ENCODE measurements at regions not wholly inside any gene's neighbourhood (a gene's known extent, or its start where the extent isn't known, plus 50 kb on each side); places are given as distances from the start of the nearest gene placed in this dataset.
"Not testable (repeated sequence)": the region's sequence is repeated elsewhere in the genome, so short reads cannot be mapped to it uniquely, and the experiment has no call there.

DNA sequence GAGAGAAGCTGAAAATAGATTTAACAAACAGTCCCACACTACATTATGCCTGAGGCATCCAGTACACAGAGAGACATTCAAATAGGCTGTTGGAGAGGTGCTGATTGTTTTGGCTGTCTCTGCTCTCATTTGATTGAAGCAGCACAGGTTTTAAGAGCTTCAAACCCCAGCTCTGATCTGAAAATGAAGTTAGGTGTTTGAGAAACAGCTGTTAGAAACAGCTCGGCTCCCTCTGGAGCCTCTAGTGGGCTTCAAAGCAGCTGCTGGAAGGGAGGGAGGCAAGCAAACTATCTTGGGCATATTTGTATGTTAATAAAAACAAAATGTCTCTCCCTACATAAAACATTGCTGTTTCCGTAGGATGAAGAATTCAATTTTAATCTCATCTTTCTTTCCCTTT, 607.3 kb upstream of the GOT2 start:
- Histone ChIP-seq H4K20me1 (ENCODE audit: insufficient read depth) (no peaks in the 10 kb centered on the region; the same call in 1 of the 2 replicates), H3K9me2 (ENCODE audit: insufficient read depth) (no peaks in the 10 kb centered on the region), H3K9me3 (ENCODE audit: low read depth) (no peaks in the 10 kb centered on the region), H3K27ac (no peak overlapping the region), H3K36me3 (ENCODE audit: low read depth) (no peaks in the 10 kb centered on the region), H3K4me3 (no peak overlapping the region), H2AFZ (no peak overlapping the region), H3K27me3 (replicated peaks; ENCODE audit: insufficient read depth) (no peaks in the 10 kb centered on the region), H3K4me1 (ENCODE audit: insufficient read depth) (no peaks in the 10 kb centered on the region), H3K4me2 (ENCODE audit: unreplicated experiment) (no peak overlapping the region), H3K9ac (no peak overlapping the region), H3F3A (ENCODE audit: insufficient read depth) (no peaks in the 10 kb centered on the region), H3K79me2 (ENCODE audit: insufficient read depth) (no peaks in the 10 kb centered on the region)
- WGBS, 2 experiments (ENCODE audit: low coverage in 1 of 2, low lambda C conversion rate in 2 of 2, missing lambda C conversion rate in 2 of 2): 0% methylated on average over 2 of the region's 2 CpGs
- in situ Hi-C loops (cut with MboI): no loop called here
- no peak for DNase-seq
- TF ChIP-seq EZH2phosphoT487 (IDR thresholded peaks at IDR 0.05; ENCODE audit: insufficient read depth, low read depth) (no peak), EZH2 (IDR thresholded peaks at IDR 0.05; ENCODE audit: insufficient read depth, poor library complexity, severe bottlenecking) (no peak)

- no peak overlapping the region for H3K27ac ChIP-seq
- no peaks in the 10 kb centered on the region for H3K4me1 ChIP-seq (ENCODE audit: insufficient read depth)
- in situ Hi-C loops (cut with MboI): no loop called here
- no peaks in the 10 kb centered on the region for H3K79me2 ChIP-seq (ENCODE audit: insufficient read depth)
- no peaks in the 10 kb centered on the region for H3K9me3 ChIP-seq (ENCODE audit: low read depth)
- no peaks in the 10 kb centered on the region for H3K27me3 ChIP-seq (replicated peaks; ENCODE audit: insufficient read depth)
- no peaks in the 10 kb centered on the region for H3F3A ChIP-seq (ENCODE audit: insufficient read depth)
- no peaks in the 10 kb centered on the region for H3K36me3 ChIP-seq (ENCODE audit: low read depth)
- TF ChIP-seq EZH2 (IDR thresholded peaks at IDR 0.05; ENCODE audit: insufficient read depth, poor library complexity, severe bottlenecking): no peak
- TF ChIP-seq EZH2phosphoT487 (IDR thresholded peaks at IDR 0.05; ENCODE audit: insufficient read depth, low read depth): no peak
- H3K9me2 ChIP-seq (ENCODE audit: insufficient read depth): no peaks in the 10 kb centered on the region
- DNase-seq: no peak
- no peaks in the 10 kb centered on the region; the same call in 1 of the 2 replicates for H4K20me1 ChIP-seq (ENCODE audit: insufficient read depth)
- H3K4me3 ChIP-seq: no peak overlapping the region
- no peak overlapping the region for H3K9ac ChIP-seq
- WGBS, 2 experiments (ENCODE audit: low coverage in 1 of 2, low lambda C conversion rate in 2 of 2, missing lambda C conversion rate in 2 of 2): 3% methylated on average over 2 of the region's 2 CpGs
- H3K4me2 ChIP-seq (ENCODE audit: unreplicated experiment): no peak overlapping the region
- H2AFZ ChIP-seq: no peak overlapping the region
Measured at GRCh38 chr16:59339871-59340270, 605.8 kb upstream of the GOT2 start.

DNA sequence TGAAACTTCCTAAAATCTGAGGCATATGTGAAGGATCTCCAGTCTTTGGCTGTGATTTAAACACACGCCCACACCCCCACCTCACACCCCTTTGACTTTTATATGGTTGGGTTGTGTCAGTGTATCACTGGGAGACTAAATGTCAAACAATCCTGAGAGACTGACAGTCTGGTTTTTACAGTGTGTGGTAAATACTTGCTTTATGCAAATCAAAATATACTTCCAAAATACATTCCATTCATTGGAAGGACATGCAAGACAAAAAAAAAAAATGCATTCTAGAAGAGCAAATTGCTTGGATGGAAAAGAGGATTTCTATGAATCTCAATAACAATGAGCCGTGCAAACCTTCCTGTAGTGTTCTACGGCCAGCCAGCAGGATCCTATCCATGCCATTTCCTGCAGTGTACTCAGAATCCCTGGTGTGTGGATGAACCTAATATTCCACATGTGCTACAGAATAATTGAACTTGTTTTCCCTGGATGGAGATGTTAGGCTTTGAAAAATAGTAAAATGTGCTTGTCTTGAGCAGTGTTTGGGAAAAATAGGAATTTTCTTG, 602.1 kb upstream of the GOT2 start:
- Histone ChIP-seq H3K9me3 (ENCODE audit: low read depth) (no peaks in the 10 kb centered on the region), H3K27ac (no peak overlapping the region), H3K27me3 (replicated peaks; ENCODE audit: insufficient read depth) (no peaks in the 10 kb centered on the region), H3K4me2 (ENCODE audit: unreplicated experiment) (no peak overlapping the region), H3F3A (ENCODE audit: insufficient read depth) (no peaks in the 10 kb centered on the region), H3K9ac (no peak overlapping the region), H4K20me1 (ENCODE audit: insufficient read depth) (no peaks in the 10 kb centered on the region), H2AFZ (no peak overlapping the region), H3K36me3 (ENCODE audit: low read depth) (no peaks in the 10 kb centered on the region), H3K9me2 (ENCODE audit: insufficient read depth) (no peaks in the 10 kb centered on the region), H3K4me1 (ENCODE audit: insufficient read depth) (no peaks in the 10 kb centered on the region), H3K4me3 (no peak overlapping the region), H3K79me2 (ENCODE audit: insufficient read depth) (no peaks in the 10 kb centered on the region)
- in situ Hi-C loops (cut with MboI): no loop called here
- 4% methylated on average over 3 of the region's 3 CpGs for WGBS, 2 experiments (ENCODE audit: low coverage in 1 of 2, low lambda C conversion rate in 2 of 2, missing lambda C conversion rate in 2 of 2)
- no peak for DNase-seq
- TF ChIP-seq EZH2 (IDR thresholded peaks at IDR 0.05; ENCODE audit: insufficient read depth, poor library complexity, severe bottlenecking) (no peak), EZH2phosphoT487 (IDR thresholded peaks at IDR 0.05; ENCODE audit: insufficient read depth, low read depth) (no peak)

- 42 to 56% methylated on average over 3 of the region's 3 CpGs for WGBS, 2 experiments (ENCODE audit: low coverage in 1 of 2, low lambda C conversion rate in 2 of 2, missing lambda C conversion rate in 2 of 2)
- in situ Hi-C loops (cut with MboI); DNase-seq; H3K4me3 ChIP-seq; H3K36me3 ChIP-seq (ENCODE audit: low read depth); H2AFZ ChIP-seq; H3K79me2 ChIP-seq (ENCODE audit: insufficient read depth); H3K27me3 ChIP-seq (replicated peaks; ENCODE audit: insufficient read depth); H3K9ac ChIP-seq; H3K9me3 ChIP-seq (ENCODE audit: low read depth); H3K27ac ChIP-seq; H3F3A ChIP-seq (ENCODE audit: insufficient read depth); H3K4me1 ChIP-seq (ENCODE audit: insufficient read depth); H4K20me1 ChIP-seq (ENCODE audit: insufficient read depth); H3K9me2 ChIP-seq (ENCODE audit: insufficient read depth); H3K4me2 ChIP-seq (ENCODE audit: unreplicated experiment): not testable (repeated sequence)
Measured at GRCh38 chr16:59331708-59332107, 597.6 kb upstream of the GOT2 start.
